ENCODE measurements at regions not wholly inside any gene's neighbourhood (a gene's known extent, or its start where the extent isn't known, plus 50 kb on each side); places are given as distances from the start of the nearest gene placed in this dataset.

GRCh38 chr13:34011552-34012085 is 193.7 kb downstream of the RFC3 start:
- ChIA-PET POLR2A (no interaction called here), CTCF (no interaction called here)
- no peak overlapping the region for H3K9ac ChIP-seq (ENCODE audit: low read length)
- no peak overlapping the region for H2AFZ ChIP-seq (ENCODE audit: insufficient read depth, low read depth, low read length, poor library complexity, severe bottlenecking)
- H3K36me3 ChIP-seq (replicated peaks in 1 of 2; ENCODE audit: control extremely low read depth in 1 of 2, control insufficient read depth in 1 of 2, extremely low read depth in 1 of 2, insufficient read depth in 2 of 2, low read length in 1 of 2) = no peaks in the 10 kb centered on the region
- H3K4me2 ChIP-seq (replicated peaks; ENCODE audit: low read depth, low read length, poor library complexity, severe bottlenecking) = no peak overlapping the region
- H4K20me1 ChIP-seq (ENCODE audit: control insufficient read depth, insufficient read depth, low read length, poor library complexity, severe bottlenecking) = no peaks in the 10 kb centered on the region
- no peak overlapping the region for H3K4me3 ChIP-seq (ENCODE audit: control extremely low read depth in 1 of 5, extremely low read depth in 1 of 5, insufficient read depth in 1 of 5, low read depth in 2 of 5, low read length in 4 of 5)
- H3K27me3 ChIP-seq (replicated peaks in 1 of 4; ENCODE audit: control extremely low read depth in 1 of 4, control insufficient read depth in 3 of 4, insufficient read depth in 4 of 4, low read length in 3 of 4) = no peaks in the 10 kb centered on the region
- 78% methylated on average over 4 of the region's 11 CpGs for WGBS (ENCODE audit: insufficient coverage)
- H3K4me1 Mint-ChIP-seq = no peaks in the 10 kb centered on the region
- DNase-seq = no peak
- no peaks in the 10 kb centered on the region for H3K79me2 ChIP-seq (ENCODE audit: control insufficient read depth, insufficient read depth, low read length)
- H3K27me3 Mint-ChIP-seq = peaks cover 17% of the 10 kb centered on the region
- H3K9me3 Mint-ChIP-seq (ENCODE audit: insufficient read depth) = no peaks in the 10 kb centered on the region
- intact Hi-C loops (cut with micrococcal nuclease) = no loop called here
- no peaks in the 10 kb centered on the region for H3K9me3 ChIP-seq (ENCODE audit: control extremely low read depth in 1 of 3, control insufficient read depth in 2 of 3, insufficient read depth in 1 of 3, low read length in 2 of 3)
- H3K4me1 ChIP-seq (ENCODE audit: control insufficient read depth in 2 of 2, insufficient read depth in 2 of 2, low read length in 2 of 2) = no peaks in the 10 kb centered on the region
- no peak for TF ChIP-seq CTCF (IDR thresholded peaks at IDR 0.05)
- no peak for TF ChIP-seq EZH2 (IDR thresholded peaks at IDR 0.05; ENCODE audit: borderline replicate concordance, insufficient read depth, low read depth, low read length, poor library complexity, severe bottlenecking)
- ATAC-seq (ENCODE audit: low read depth) = no peak
- H3K27ac Mint-ChIP-seq = no peak overlapping the region
- no peak overlapping the region for H3K27ac ChIP-seq (ENCODE audit: low read length in 2 of 2)
- no peak overlapping the region for H3K4me3 Mint-ChIP-seq

GRCh38 chr13:34012382-34012781 is 194.4 kb downstream of the RFC3 start:
- ChIA-PET POLR2A (no interaction called here), CTCF (no interaction called here)
- intact Hi-C loops (cut with micrococcal nuclease) = no loop called here
- Histone ChIP-seq H3K9ac (ENCODE audit: low read length) (no peak overlapping the region), H3K4me2 (replicated peaks; ENCODE audit: low read depth, low read length, poor library complexity, severe bottlenecking) (no peak overlapping the region), H3K79me2 (ENCODE audit: control insufficient read depth, insufficient read depth, low read length) (no peaks in the 10 kb centered on the region), H3K27me3 (replicated peaks in 1 of 4; ENCODE audit: control extremely low read depth in 1 of 4, control insufficient read depth in 3 of 4, insufficient read depth in 4 of 4, low read length in 3 of 4) (no peaks in the 10 kb centered on the region), H3K4me3 (ENCODE audit: control extremely low read depth in 1 of 5, extremely low read depth in 1 of 5, insufficient read depth in 1 of 5, low read depth in 2 of 5, low read length in 4 of 5) (no peak overlapping the region), H3K4me1 (ENCODE audit: control insufficient read depth in 2 of 2, insufficient read depth in 2 of 2, low read length in 2 of 2) (no peaks in the 10 kb centered on the region), H2AFZ (ENCODE audit: insufficient read depth, low read depth, low read length, poor library complexity, severe bottlenecking) (no peak overlapping the region), H3K27ac (ENCODE audit: low read length in 2 of 2) (no peak overlapping the region), H3K36me3 (replicated peaks in 1 of 2; ENCODE audit: control extremely low read depth in 1 of 2, control insufficient read depth in 1 of 2, extremely low read depth in 1 of 2, insufficient read depth in 2 of 2, low read length in 1 of 2) (no peaks in the 10 kb centered on the region), H3K9me3 (ENCODE audit: control extremely low read depth in 1 of 3, control insufficient read depth in 2 of 3, insufficient read depth in 1 of 3, low read length in 2 of 3) (no peaks in the 10 kb centered on the region), H4K20me1 (ENCODE audit: control insufficient read depth, insufficient read depth, low read length, poor library complexity, severe bottlenecking) (no peaks in the 10 kb centered on the region)
- 71% methylated on average over 2 of the region's 2 CpGs for WGBS (ENCODE audit: insufficient coverage)
- Mint-ChIP-seq H3K27ac (no peak overlapping the region), H3K9me3 (ENCODE audit: insufficient read depth) (no peaks in the 10 kb centered on the region), H3K4me1 (no peaks in the 10 kb centered on the region), H3K4me3 (no peak overlapping the region), H3K27me3 (peaks cover 17% of the 10 kb centered on the region)
- no peak for TF ChIP-seq CTCF (IDR thresholded peaks at IDR 0.05)
- no peak for TF ChIP-seq EZH2 (IDR thresholded peaks at IDR 0.05; ENCODE audit: borderline replicate concordance, insufficient read depth, low read depth, low read length, poor library complexity, severe bottlenecking)
- no peak for ATAC-seq (ENCODE audit: low read depth)
- no peak for DNase-seq
